Keratinocyte (primary cell): ENCODE measurements at regions not wholly inside any gene's neighbourhood (a gene's known extent, or its start where the extent isn't known, plus 50 kb on each side); places are given as distances from the start of the nearest gene placed in this dataset.

Experiments
- EZH2 ChIP-seq: IDR thresholded peaks from one replicate; pipeline ENCODE4 v1.6.1; 2012; ENCODE audit warnings: inconsistent platforms, mild to moderate bottlenecking, low read length, moderate library complexity
- TF ChIP-seq, protein P1 (sequence below), 3 experiments: IDR thresholded peaks in 1 of 3; conservative IDR thresholded peaks in 1 of 3; optimal IDR thresholded peaks in 1 of 3; 2 replicates in 2 of 3; 3 replicates in 1 of 3; pipeline versions ENCODE3 to v1.5.1; 2011; ENCODE audit warnings: low read length in 3 of 3, mild to moderate bottlenecking in 3 of 3, moderate library complexity in 2 of 3, control low read depth in 1 of 3, inconsistent platforms in 1 of 3; ENCODE audit not compliant: insufficient read depth in 2 of 3; ENCODE audit errors: extremely low read depth in 1 of 3

DNA sequence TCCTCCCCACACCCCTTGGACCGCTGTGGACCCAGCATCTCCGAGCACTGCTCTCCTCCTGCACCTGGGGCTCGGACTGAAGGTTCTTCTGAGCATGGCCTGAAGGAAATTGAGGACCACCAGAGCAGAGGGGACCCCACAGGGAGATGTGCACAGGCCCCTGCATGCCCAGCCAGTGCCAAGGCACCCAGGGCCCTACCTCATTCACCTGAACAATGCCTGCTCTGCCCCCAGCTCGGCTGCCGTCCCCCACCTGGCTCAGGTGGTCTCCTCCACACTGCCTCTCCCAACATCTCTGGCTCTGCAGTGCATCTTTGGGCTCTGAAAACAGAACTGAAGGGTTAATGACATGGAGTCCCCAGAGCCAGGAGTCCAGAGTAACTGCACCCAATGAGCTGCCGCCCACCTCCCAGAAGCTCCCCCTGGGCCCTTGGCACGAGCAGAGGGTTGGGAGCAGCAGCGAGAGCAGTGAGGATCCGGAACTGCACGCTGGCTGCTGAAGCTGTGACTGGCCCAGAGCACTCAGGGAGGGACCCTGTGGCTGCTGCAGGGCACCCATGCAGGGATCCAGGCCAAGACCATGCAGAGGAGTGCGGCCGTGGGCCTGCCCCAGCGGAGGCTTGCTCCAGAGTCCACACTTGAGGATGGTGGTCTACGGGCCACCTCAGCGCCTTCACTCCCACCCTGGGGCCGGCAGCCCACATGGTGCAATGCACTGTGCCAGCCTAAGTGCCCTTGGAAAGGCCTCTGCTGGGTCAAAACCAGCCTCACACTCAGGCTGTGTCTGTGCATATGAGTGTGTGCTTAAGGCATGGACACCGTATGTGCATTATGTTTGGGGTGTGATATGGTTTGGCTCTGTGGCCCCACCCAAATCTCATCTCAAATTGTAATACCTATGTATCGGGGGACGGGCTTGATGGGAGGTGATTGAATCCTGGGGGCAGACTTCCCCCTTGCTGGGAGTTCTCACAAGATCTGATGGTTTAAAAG lies 686.1 kb downstream of the TBC1D22A start:
- TF ChIP-seq, protein P1, sequence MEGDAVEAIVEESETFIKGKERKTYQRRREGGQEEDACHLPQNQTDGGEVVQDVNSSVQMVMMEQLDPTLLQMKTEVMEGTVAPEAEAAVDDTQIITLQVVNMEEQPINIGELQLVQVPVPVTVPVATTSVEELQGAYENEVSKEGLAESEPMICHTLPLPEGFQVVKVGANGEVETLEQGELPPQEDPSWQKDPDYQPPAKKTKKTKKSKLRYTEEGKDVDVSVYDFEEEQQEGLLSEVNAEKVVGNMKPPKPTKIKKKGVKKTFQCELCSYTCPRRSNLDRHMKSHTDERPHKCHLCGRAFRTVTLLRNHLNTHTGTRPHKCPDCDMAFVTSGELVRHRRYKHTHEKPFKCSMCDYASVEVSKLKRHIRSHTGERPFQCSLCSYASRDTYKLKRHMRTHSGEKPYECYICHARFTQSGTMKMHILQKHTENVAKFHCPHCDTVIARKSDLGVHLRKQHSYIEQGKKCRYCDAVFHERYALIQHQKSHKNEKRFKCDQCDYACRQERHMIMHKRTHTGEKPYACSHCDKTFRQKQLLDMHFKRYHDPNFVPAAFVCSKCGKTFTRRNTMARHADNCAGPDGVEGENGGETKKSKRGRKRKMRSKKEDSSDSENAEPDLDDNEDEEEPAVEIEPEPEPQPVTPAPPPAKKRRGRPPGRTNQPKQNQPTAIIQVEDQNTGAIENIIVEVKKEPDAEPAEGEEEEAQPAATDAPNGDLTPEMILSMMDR (optimal IDR thresholded peaks at IDR 0.05 in 1 of 3, IDR thresholded peaks at IDR 0.05 in 1 of 3, conservative IDR thresholded peaks at IDR 0.05 in 1 of 3; ENCODE audit: extremely low read depth in 1 of 3, insufficient read depth in 2 of 3, low read length in 3 of 3) = no peak
- no peak for TF ChIP-seq EZH2
